Transverse colon (tissue), 4 donors: ENCODE measurements at regions not wholly inside any gene's neighbourhood (a gene's known extent, or its start where the extent isn't known, plus 50 kb on each side); places are given as distances from the start of the nearest gene placed in this dataset.

ENCODE experiments used
- DNase-seq: peaks from one replicate; pipeline ENCODE4 v3.0.0-alpha.2; 2019
- H3K27ac ChIP-seq, 4 donors: fragments of 200-600 bp; sonication (generic); 2 replicates each; pipeline ENCODE4 v1.5.1; 2016 to 2018; ENCODE audit warnings: inconsistent platforms in 4 of 4
- H3K27me3 ChIP-seq: fragments of 200-600 bp; sonication (generic); 2 replicates; pipeline ENCODE4 v1.5.1; 2017; ENCODE audit warnings: inconsistent platforms
- H3K36me3 ChIP-seq, 4 donors: fragments of 200-600 bp; sonication (generic); 2 replicates each; pipeline ENCODE4 v1.5.1; 2017 to 2019; ENCODE audit warnings: inconsistent platforms in 4 of 4
- H3K4me1 ChIP-seq, 4 donors: fragments of 200-600 bp; sonication (generic); 2 replicates each; pipeline ENCODE4 v1.5.1; 2017 to 2020; ENCODE audit warnings: inconsistent platforms in 4 of 4
- H3K4me3 ChIP-seq, 4 donors: fragments of 200-600 bp; sonication (generic); 1 replicate in 1 of 4; 2 replicates in 3 of 4; pipeline versions ENCODE4 v1.5.1 to v1.6.1; 2017 to 2019; ENCODE audit warnings: inconsistent platforms in 4 of 4
- H3K9me3 ChIP-seq, 2 donors: fragments of 200-600 bp; sonication (generic); 2 replicates each; pipeline ENCODE4 v1.5.1; 2017 to 2019; ENCODE audit warnings: inconsistent platforms in 2 of 2
- CTCF ChIP-seq, 5 experiments: fragments of 200-600 bp in 3 of 5; fragments of 450-650 bp in 2 of 5; sonication (generic) in 3 of 5; IDR thresholded peaks; 1 replicate in 2 of 5; 2 replicates in 3 of 5; pipeline ENCODE4 v1.5.1; 2016 to 2017; ENCODE audit warnings: antibody characterized with exemption in 5 of 5, inconsistent platforms in 3 of 5, mild to moderate bottlenecking in 2 of 5, moderate library complexity in 1 of 5
- EP300 ChIP-seq: sonication (generic); formaldehyde crosslinking; IDR thresholded peaks from one replicate; pipeline ENCODE4 v1.6.1; 2017; ENCODE audit warnings: antibody characterized with exemption, low read depth
- POLR2A ChIP-seq: fragments of 450-650 bp; IDR thresholded peaks from one replicate; pipeline ENCODE4 v1.6.1; 2016; ENCODE audit warnings: antibody characterized with exemption, mild to moderate bottlenecking, moderate library complexity
- POLR2AphosphoS5 ChIP-seq, 3 donors: sonication (generic); formaldehyde crosslinking; IDR thresholded peaks; one replicate each; pipeline ENCODE4 v1.6.1; 2016; ENCODE audit warnings: antibody characterized with exemption in 3 of 3
- WGBS, 2 donors: methylation state at CpG; one replicate each; pipeline ENCODE4 v1.1.5; 2018; ENCODE audit warnings: low coverage in 1 of 2; 5-methylcytosine and 5-hydroxymethylcytosine counted together
- in situ Hi-C, 4 donors: fragments of 200-750 bp; cut with MboI; loops; one replicate each; pipeline versions ENCODE4 v1.15.0 to v1.15.1; 2017; ENCODE audit warnings: low sequenced_read_pairs in 3 of 4, low pct_ligation_motif_present in 1 of 4, low pct_unique_long_range_greater_than_20kb in 1 of 4
- intact Hi-C: fragments of 100-400 bp; cut with DNase I; formaldehyde crosslinking; loops from one replicate; pipeline ENCODE4 v1.15.1; 2023; ENCODE audit warnings: low total_unique reads

- in situ Hi-C loops, result no loop called here
- Histone ChIP-seq H3K9me3 (no peaks in the 10 kb centered on the region), H3K4me3 (no peak overlapping the region), H3K27ac (no peak overlapping the region), H3K27me3 (peaks cover 3% of the 10 kb centered on the region), H3K4me1 (peaks cover 6 to 16% (median 7%) of the 10 kb centered on the region in 4 donors), H3K36me3 (no peaks in the 10 kb centered on the region)
- intact Hi-C loops, result no loop called here
- DNase-seq, result no peak
- 67 to 68% methylated on average over 3 of the region's 3 CpGs for WGBS, 2 donors
- TF ChIP-seq CTCF (IDR thresholded peaks at IDR 0.05) (no peak), EP300 (no peak), POLR2AphosphoS5 (IDR thresholded peaks at IDR 0.05) (no peak), POLR2A (no peak)
Observed at GRCh38 chr3:157916672-157917071, 189.5 kb downstream of the SHOX2 start.

GRCh38 chr3:157914882-157915281 is 191.3 kb downstream of the SHOX2 start:
- H3K27ac ChIP-seq, result no peak overlapping the region
- H3K27me3 ChIP-seq, result peaks cover 3% of the 10 kb centered on the region
- H3K4me3 ChIP-seq, result no peak overlapping the region
- H3K9me3 ChIP-seq, result no peaks in the 10 kb centered on the region
- TF ChIP-seq POLR2A (no peak), POLR2AphosphoS5 (IDR thresholded peaks at IDR 0.05) (no peak), EP300 (no peak), CTCF (IDR thresholded peaks at IDR 0.05) (no peak)
- no peak for DNase-seq
- no peaks in the 10 kb centered on the region for H3K36me3 ChIP-seq
- peaks cover 6 to 16% (median 7%) of the 10 kb centered on the region in 4 donors for H3K4me1 ChIP-seq
- intact Hi-C loops (no loop called here), in situ Hi-C loops (no loop called here)

GRCh38 chr3:157913741-157914150 is 192.5 kb downstream of the SHOX2 start:
- H3K27ac ChIP-seq, result peak overlapping the region in 1 of 4 donors; percentile 2
- WGBS, 2 donors, result 10 to 19% methylated on average over 1 of the region's 1 CpG
- no peak overlapping the region for H3K4me3 ChIP-seq
- TF ChIP-seq EP300 (no peak), POLR2AphosphoS5 (IDR thresholded peaks at IDR 0.05) (peak in 1 of 3 donors; percentile 30), CTCF (IDR thresholded peaks at IDR 0.05) (no peak), POLR2A (no peak)
- H3K4me1 ChIP-seq, result peaks cover 6 to 16% (median 7%) of the 10 kb centered on the region in 4 donors
- in situ Hi-C loops (no loop called here), intact Hi-C loops (no loop called here)
- no peaks in the 10 kb centered on the region for H3K36me3 ChIP-seq
- H3K9me3 ChIP-seq, result no peaks in the 10 kb centered on the region
- no peak for DNase-seq
- H3K27me3 ChIP-seq, result peaks cover 3% of the 10 kb centered on the region

- Histone ChIP-seq H3K4me1 (peaks cover 6 to 16% (median 7%) of the 10 kb centered on the region in 4 donors), H3K4me3 (no peak overlapping the region), H3K27ac (no peak overlapping the region), H3K36me3 (no peaks in the 10 kb centered on the region), H3K27me3 (peaks cover 3% of the 10 kb centered on the region), H3K9me3 (no peaks in the 10 kb centered on the region)
- 47 to 70% methylated on average over 4 to 5 of the region's 5 CpGs for WGBS, 2 donors
- no peak for DNase-seq
- no peak for TF ChIP-seq CTCF (IDR thresholded peaks at IDR 0.05)
- no peak for TF ChIP-seq POLR2A
- no peak for TF ChIP-seq EP300
- no peak for TF ChIP-seq POLR2AphosphoS5 (IDR thresholded peaks at IDR 0.05)
- intact Hi-C loops, result no loop called here
- in situ Hi-C loops, result no loop called here
Observed at GRCh38 chr3:157912514-157913451, 193.4 kb downstream of the SHOX2 start.
